PC-9 (cell line): ENCODE measurements at regions not wholly inside any gene's neighbourhood (a gene's known extent, or its start where the extent isn't known, plus 50 kb on each side); places are given as distances from the start of the nearest gene placed in this dataset.

Source experiments
- EZH2 ChIP-seq: fragments of 200-600 bp; sonication (generic); IDR thresholded peaks from 2 replicates; pipeline ENCODE4 v1.8.0; 2017; ENCODE audit warnings: antibody characterized with exemption, low read depth
- TF ChIP-seq, protein P1 (sequence below): fragments of 200-600 bp; sonication (generic); conservative IDR thresholded peaks from 2 replicates; pipeline ENCODE4 v1.6.1; 2017; ENCODE audit warnings: mixed run types, antibody characterized with exemption, mild to moderate bottlenecking, moderate library complexity

DNA sequence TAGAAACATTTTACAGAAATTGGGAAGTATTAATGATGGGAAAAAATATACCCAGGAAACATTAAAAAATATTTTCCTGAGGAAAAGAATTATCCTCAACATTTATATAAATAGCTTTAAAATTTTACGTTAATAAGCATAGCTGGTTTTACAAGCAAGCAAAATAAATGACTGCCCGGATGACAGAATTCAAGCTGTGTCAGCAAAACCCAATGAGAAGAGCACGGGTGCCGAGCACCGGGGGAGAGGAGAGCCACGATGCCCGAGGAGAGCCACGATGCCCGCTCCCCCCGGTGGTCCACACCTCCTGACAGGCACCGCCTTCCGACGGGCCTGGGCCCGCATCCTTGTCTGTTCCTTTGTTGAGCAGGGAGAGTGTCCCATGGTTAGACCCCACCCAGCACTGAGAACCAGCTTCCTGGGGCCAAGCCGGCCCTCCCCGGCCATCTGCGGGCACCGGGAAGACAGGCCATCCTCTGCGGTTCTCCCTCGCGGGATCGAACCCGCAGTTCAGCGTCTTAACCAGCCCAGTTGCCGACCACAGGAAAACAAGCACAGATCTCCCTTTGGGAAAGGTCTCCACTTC is 63.3 kb upstream of the PDE10A start:
- TF ChIP-seq, protein P1, sequence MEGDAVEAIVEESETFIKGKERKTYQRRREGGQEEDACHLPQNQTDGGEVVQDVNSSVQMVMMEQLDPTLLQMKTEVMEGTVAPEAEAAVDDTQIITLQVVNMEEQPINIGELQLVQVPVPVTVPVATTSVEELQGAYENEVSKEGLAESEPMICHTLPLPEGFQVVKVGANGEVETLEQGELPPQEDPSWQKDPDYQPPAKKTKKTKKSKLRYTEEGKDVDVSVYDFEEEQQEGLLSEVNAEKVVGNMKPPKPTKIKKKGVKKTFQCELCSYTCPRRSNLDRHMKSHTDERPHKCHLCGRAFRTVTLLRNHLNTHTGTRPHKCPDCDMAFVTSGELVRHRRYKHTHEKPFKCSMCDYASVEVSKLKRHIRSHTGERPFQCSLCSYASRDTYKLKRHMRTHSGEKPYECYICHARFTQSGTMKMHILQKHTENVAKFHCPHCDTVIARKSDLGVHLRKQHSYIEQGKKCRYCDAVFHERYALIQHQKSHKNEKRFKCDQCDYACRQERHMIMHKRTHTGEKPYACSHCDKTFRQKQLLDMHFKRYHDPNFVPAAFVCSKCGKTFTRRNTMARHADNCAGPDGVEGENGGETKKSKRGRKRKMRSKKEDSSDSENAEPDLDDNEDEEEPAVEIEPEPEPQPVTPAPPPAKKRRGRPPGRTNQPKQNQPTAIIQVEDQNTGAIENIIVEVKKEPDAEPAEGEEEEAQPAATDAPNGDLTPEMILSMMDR, result no peak
- no peak for TF ChIP-seq EZH2
